ENCODE measurements at regions not wholly inside any gene's neighbourhood (a gene's known extent, or its start where the extent isn't known, plus 50 kb on each side); places are given as distances from the start of the nearest gene placed in this dataset.

DNA sequence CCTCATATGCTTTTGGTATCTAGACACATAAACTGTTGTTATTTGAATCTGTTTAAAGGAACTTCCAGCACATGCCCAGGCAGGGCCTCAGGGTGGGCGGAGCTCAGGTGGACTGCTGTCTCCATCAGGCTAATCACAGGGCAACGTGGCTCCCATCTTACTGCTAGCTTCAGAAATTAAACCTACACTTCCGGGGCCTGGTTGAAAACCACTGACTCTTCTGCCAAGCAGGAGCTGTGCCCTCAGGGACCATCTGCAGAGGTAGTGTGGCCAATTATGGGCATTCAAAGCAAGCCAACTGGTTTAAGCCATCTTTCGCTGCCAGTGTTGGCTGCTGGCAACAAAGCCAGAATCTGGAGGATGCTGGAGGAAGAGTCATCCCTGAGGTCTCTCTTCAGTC is 97.5 kb downstream of the TMX1 start:
- TF ChIP-seq EZH2phosphoT487 (conservative IDR thresholded peaks at IDR 0.05; ENCODE audit: low read length) = no peak
- TF ChIP-seq, protein P1, sequence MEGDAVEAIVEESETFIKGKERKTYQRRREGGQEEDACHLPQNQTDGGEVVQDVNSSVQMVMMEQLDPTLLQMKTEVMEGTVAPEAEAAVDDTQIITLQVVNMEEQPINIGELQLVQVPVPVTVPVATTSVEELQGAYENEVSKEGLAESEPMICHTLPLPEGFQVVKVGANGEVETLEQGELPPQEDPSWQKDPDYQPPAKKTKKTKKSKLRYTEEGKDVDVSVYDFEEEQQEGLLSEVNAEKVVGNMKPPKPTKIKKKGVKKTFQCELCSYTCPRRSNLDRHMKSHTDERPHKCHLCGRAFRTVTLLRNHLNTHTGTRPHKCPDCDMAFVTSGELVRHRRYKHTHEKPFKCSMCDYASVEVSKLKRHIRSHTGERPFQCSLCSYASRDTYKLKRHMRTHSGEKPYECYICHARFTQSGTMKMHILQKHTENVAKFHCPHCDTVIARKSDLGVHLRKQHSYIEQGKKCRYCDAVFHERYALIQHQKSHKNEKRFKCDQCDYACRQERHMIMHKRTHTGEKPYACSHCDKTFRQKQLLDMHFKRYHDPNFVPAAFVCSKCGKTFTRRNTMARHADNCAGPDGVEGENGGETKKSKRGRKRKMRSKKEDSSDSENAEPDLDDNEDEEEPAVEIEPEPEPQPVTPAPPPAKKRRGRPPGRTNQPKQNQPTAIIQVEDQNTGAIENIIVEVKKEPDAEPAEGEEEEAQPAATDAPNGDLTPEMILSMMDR (IDR thresholded peaks at IDR 0.05; ENCODE audit: insufficient read depth, low read length, poor library complexity, severe bottlenecking) = no peak
- H3K9me3 ChIP-seq (ENCODE audit: insufficient read depth, low read length) = no peaks in the 10 kb centered on the region
- H3K27me3 ChIP-seq (ENCODE audit: low read length) = no peaks in the 10 kb centered on the region
- H3K27ac ChIP-seq (ENCODE audit: low read depth, low read length) = no peak overlapping the region
- no peak overlapping the region for H3K4me3 ChIP-seq (ENCODE audit: insufficient read depth, low read length, poor library complexity, severe bottlenecking)
- no peaks in the 10 kb centered on the region for H4K20me1 ChIP-seq (ENCODE audit: low read depth, low read length)
- no peak overlapping the region for H3K9ac ChIP-seq (ENCODE audit: low read length)
- no peaks in the 10 kb centered on the region for H3K79me2 ChIP-seq (ENCODE audit: insufficient read depth, low read length)
- no peaks in the 10 kb centered on the region for H3F3A ChIP-seq (ENCODE audit: insufficient read depth)
- H3K36me3 ChIP-seq (ENCODE audit: low read length) = no peaks in the 10 kb centered on the region
- no peak overlapping the region for H2AFZ ChIP-seq (ENCODE audit: low read depth, low read length, severe bottlenecking)
- H3K9me2 ChIP-seq (replicated peaks; ENCODE audit: insufficient read depth, low read length) = no peaks in the 10 kb centered on the region
- no peak overlapping the region for H3K4me2 ChIP-seq (ENCODE audit: low read depth, low read length, poor library complexity, severe bottlenecking)

DNA sequence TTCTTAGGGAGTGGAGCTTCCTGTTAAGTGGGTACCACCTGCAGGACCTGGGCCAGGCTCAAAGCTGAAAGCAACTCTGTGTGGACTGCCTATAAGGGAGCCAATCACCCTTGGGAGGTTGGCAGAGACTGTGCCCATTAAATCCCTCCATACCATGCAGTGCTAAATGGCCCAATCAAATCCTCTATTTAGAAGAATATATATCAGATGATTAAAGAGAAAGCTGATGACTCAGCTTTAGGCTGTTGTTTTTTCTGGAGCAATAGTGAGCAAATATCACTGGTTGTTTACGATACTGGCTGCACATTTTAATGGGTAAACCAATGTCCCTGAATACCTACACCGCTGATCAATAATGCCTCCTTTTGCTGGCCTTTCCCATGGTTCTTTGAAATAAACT is 101.3 kb downstream of the TMX1 start:
- no peaks in the 10 kb centered on the region for H3K27me3 ChIP-seq (ENCODE audit: low read length)
- no peak overlapping the region for H3K27ac ChIP-seq (ENCODE audit: low read depth, low read length)
- H3K9me3 ChIP-seq (ENCODE audit: insufficient read depth, low read length) = no peaks in the 10 kb centered on the region
- H2AFZ ChIP-seq (ENCODE audit: low read depth, low read length, severe bottlenecking) = no peak overlapping the region
- H3K4me2 ChIP-seq (ENCODE audit: low read depth, low read length, poor library complexity, severe bottlenecking) = no peak overlapping the region
- H3K9me2 ChIP-seq (replicated peaks; ENCODE audit: insufficient read depth, low read length) = no peaks in the 10 kb centered on the region
- no peaks in the 10 kb centered on the region for H3K36me3 ChIP-seq (ENCODE audit: low read length)
- H4K20me1 ChIP-seq (ENCODE audit: low read depth, low read length) = no peaks in the 10 kb centered on the region
- no peak overlapping the region for H3K4me3 ChIP-seq (ENCODE audit: insufficient read depth, low read length, poor library complexity, severe bottlenecking)
- H3K79me2 ChIP-seq (ENCODE audit: insufficient read depth, low read length) = no peaks in the 10 kb centered on the region
- no peak overlapping the region for H3K9ac ChIP-seq (ENCODE audit: low read length)
- H3F3A ChIP-seq (ENCODE audit: insufficient read depth) = no peaks in the 10 kb centered on the region
- no peak for TF ChIP-seq EZH2phosphoT487 (conservative IDR thresholded peaks at IDR 0.05; ENCODE audit: low read length)
- TF ChIP-seq, protein P1 (IDR thresholded peaks at IDR 0.05; ENCODE audit: insufficient read depth, low read length, poor library complexity, severe bottlenecking) = no peak

DNA sequence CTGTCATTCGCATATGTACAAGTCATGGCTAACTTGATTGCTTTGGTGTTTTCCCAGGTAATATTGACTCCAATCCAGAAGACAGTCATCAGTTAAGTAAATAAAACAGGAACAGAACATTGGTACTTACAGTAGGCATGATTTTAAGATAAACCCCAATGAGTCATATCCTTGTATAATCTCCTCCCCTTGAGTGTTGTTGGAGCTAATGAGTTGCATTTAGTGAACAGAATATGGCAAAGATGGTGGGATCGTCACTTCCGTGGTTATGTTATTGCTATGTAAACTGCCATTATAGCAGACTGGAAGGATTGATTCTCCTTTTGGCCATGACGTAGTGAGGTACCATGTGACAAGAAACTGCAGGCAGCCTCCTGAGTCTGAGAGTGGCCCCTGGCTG is 102.2 kb downstream of the TMX1 start:
- H3K4me2 ChIP-seq (ENCODE audit: low read depth, low read length, poor library complexity, severe bottlenecking) = no peak overlapping the region
- no peaks in the 10 kb centered on the region for H3F3A ChIP-seq (ENCODE audit: insufficient read depth)
- no peak overlapping the region for H3K9ac ChIP-seq (ENCODE audit: low read length)
- no peaks in the 10 kb centered on the region for H4K20me1 ChIP-seq (ENCODE audit: low read depth, low read length)
- no peaks in the 10 kb centered on the region for H3K36me3 ChIP-seq (ENCODE audit: low read length)
- no peak overlapping the region for H3K4me3 ChIP-seq (ENCODE audit: insufficient read depth, low read length, poor library complexity, severe bottlenecking)
- H3K9me3 ChIP-seq (ENCODE audit: insufficient read depth, low read length) = no peaks in the 10 kb centered on the region
- no peak overlapping the region for H3K27ac ChIP-seq (ENCODE audit: low read depth, low read length)
- H3K79me2 ChIP-seq (ENCODE audit: insufficient read depth, low read length) = no peaks in the 10 kb centered on the region
- no peaks in the 10 kb centered on the region for H3K9me2 ChIP-seq (replicated peaks; ENCODE audit: insufficient read depth, low read length)
- no peaks in the 10 kb centered on the region for H3K27me3 ChIP-seq (ENCODE audit: low read length)
- H2AFZ ChIP-seq (ENCODE audit: low read depth, low read length, severe bottlenecking) = no peak overlapping the region
- TF ChIP-seq EZH2phosphoT487 (conservative IDR thresholded peaks at IDR 0.05; ENCODE audit: low read length) = no peak
- TF ChIP-seq, protein P1 (IDR thresholded peaks at IDR 0.05; ENCODE audit: insufficient read depth, low read length, poor library complexity, severe bottlenecking) = no peak
